D721Med (cell line): ENCODE measurements at regions not wholly inside any gene's neighbourhood (a gene's known extent, or its start where the extent isn't known, plus 50 kb on each side); places are given as distances from the start of the nearest gene placed in this dataset.
"Not testable (repeated sequence)": the region's sequence is repeated elsewhere in the genome, so short reads cannot be mapped to it uniquely, and the experiment has no call there.

Experiments
- DNase-seq: peaks from one replicate; pipeline ENCODE4 v3.0.0; 2011; ENCODE audit warnings: low spot score; ENCODE audit not compliant: insufficient read length
- FAIRE-seq: peaks from 2 replicates; lab custom pipeline; 2011; peaks lifted over from hg19 to GRCh38; lab: Jason Lieb, UNC
- CTCF ChIP-seq: IDR thresholded peaks from 2 replicates; pipeline ENCODE4 v1.5.1; 2012; ENCODE audit warnings: mild to moderate bottlenecking, control low read depth; ENCODE audit not compliant: insufficient read depth; ENCODE audit errors: missing control alignments

GRCh38 chr10:28996345-28996744, 292.5 kb upstream of the LYZL1 start:
- no peak for DNase-seq
- no peak for FAIRE-seq
- no peak for TF ChIP-seq CTCF

GRCh38 chr10:28996947-28997551, 291.8 kb upstream of the LYZL1 start:
- FAIRE-seq = no peak
- DNase-seq = no peak

GRCh38 chr10:28997734-28998133, 291.1 kb upstream of the LYZL1 start:
- no peak for DNase-seq

More at GRCh38 chr10:28996947-28997551, 291.8 kb upstream of the LYZL1 start:
- TF ChIP-seq CTCF = no peak

GRCh38 chr10:29001801-29002200, 287.1 kb upstream of the LYZL1 start:
- no peak for TF ChIP-seq CTCF
- FAIRE-seq (no peak), DNase-seq (no peak)

More at GRCh38 chr10:28997734-28998133, 291.1 kb upstream of the LYZL1 start:
- no peak for FAIRE-seq
- no peak for TF ChIP-seq CTCF

GRCh38 chr10:29003014-29003413, 285.9 kb upstream of the LYZL1 start:
- not testable (repeated sequence) for DNase-seq, FAIRE-seq

- no peak for DNase-seq
- no peak for FAIRE-seq
- no peak for TF ChIP-seq CTCF
Observed at GRCh38 chr10:29005988-29006387, 282.9 kb upstream of the LYZL1 start.

- FAIRE-seq (no peak), DNase-seq (no peak)
- no peak for TF ChIP-seq CTCF
Observed at GRCh38 chr10:29007370-29007747, 281.5 kb upstream of the LYZL1 start.
